HepG2 (cell line): ENCODE measurements at regions not wholly inside any gene's neighbourhood (a gene's known extent, or its start where the extent isn't known, plus 50 kb on each side); places are given as distances from the start of the nearest gene placed in this dataset.

Source experiments
- ATAC-seq: fragments of 200-7000 bp; cut with Tn5 transposase; 3 replicates; pipeline ENCODE4 v1.9.1; 2020; ENCODE audit warnings: mild to moderate bottlenecking, moderate library complexity
- BruUV-seq: library from RNA; stranded (reverse); fragments of 400-500 nt; replicated peaks from 2 replicates; lab custom pipeline; 2021; lab: Mats Ljungman, UMichigan
- CTCF ChIA-PET: fragments of 300-600 bp; formaldehyde crosslinking; extraction: SDS; loops from one replicate; lab custom pipeline; 2021; ENCODE audit warnings: low total read pairs, inconsistent platforms, low intra/inter-chr PET ratio; lab: Yijun Ruan, JAX
- POLR2A ChIA-PET: fragments of 350-600 bp; sonication (Branson Sonifier 250); formaldehyde crosslinking; loops from one replicate; lab custom pipeline; 2020; ENCODE audit warnings: antibody characterized with exemption, inconsistent platforms; lab: Yijun Ruan, JAX
- DNase-seq: peaks from one replicate; pipeline ENCODE4 v3.0.0-alpha.2; 2015; ENCODE audit warnings: low spot score
- FAIRE-seq: peaks from 3 replicates; lab custom pipeline; 2011; peaks lifted over from hg19 to GRCh38; lab: Jason Lieb, UNC
- H2AFZ ChIP-seq: one replicate; pipeline ENCODE4 v1.6.1; 2011; ENCODE audit warnings: low read length, inconsistent platforms
- H3K27ac ChIP-seq: fragments of 300-600 bp; 3 replicates; pipeline ENCODE4 v1.8.0; 2011; ENCODE audit warnings: mixed run types, mild to moderate bottlenecking, mixed read lengths, low read length, inconsistent platforms; ENCODE audit not compliant: insufficient read depth; ENCODE audit errors: extremely low read length
- H3K27me3 ChIP-seq, 2 experiments: fragments of 200-600 bp in 1 of 2; 2 replicates in 1 of 2; 3 replicates in 1 of 2; pipeline versions ENCODE4 v1.6.0 to v1.8.0; 2011; ENCODE audit warnings: low read length in 2 of 2, mild to moderate bottlenecking in 2 of 2, moderate library complexity in 2 of 2, inconsistent platforms in 1 of 2; ENCODE audit not compliant: insufficient read depth in 2 of 2, control insufficient read depth in 1 of 2
- H3K36me3 ChIP-seq, 2 experiments: fragments of 200-600 bp in 1 of 2; replicated peaks in 1 of 2; 2 replicates in 1 of 2; 3 replicates in 1 of 2; pipeline versions ENCODE4 v1.5.1 to v1.8.0; 2011; ENCODE audit warnings: low read length in 2 of 2, inconsistent platforms in 1 of 2; ENCODE audit not compliant: insufficient read depth in 2 of 2, control insufficient read depth in 1 of 2
- H3K4me1 ChIP-seq: 2 replicates; pipeline ENCODE4 v1.5.1; 2012; ENCODE audit warnings: low read length, inconsistent platforms; ENCODE audit not compliant: insufficient read depth
- H3K4me2 ChIP-seq: 2 replicates; pipeline ENCODE4 v1.6.0; 2011; ENCODE audit warnings: low read depth, low read length, inconsistent platforms
- H3K4me3 ChIP-seq, 3 experiments: fragments of 200-600 bp in 1 of 3; sonication (generic), shearing (Covaris generic) in 1 of 3; replicated peaks in 1 of 3; 2 replicates each; pipeline ENCODE4 v1.5.1; 2011 to 2016; ENCODE audit warnings: low read length in 3 of 3, inconsistent platforms in 2 of 3, low read depth in 2 of 3, mild to moderate bottlenecking in 2 of 3, control low read depth in 1 of 3, mixed read lengths in 1 of 3; ENCODE audit not compliant: insufficient read depth in 1 of 3
- H3K79me2 ChIP-seq: one replicate; pipeline ENCODE4 v1.6.1; 2011; ENCODE audit warnings: low read length, inconsistent platforms; ENCODE audit not compliant: insufficient read depth
- H3K9ac ChIP-seq: 2 replicates; pipeline ENCODE4 v1.6.0; 2011; ENCODE audit warnings: mild to moderate bottlenecking, low read depth, low read length, inconsistent platforms; ENCODE audit not compliant: insufficient read depth
- H3K9me3 ChIP-seq: 2 replicates; pipeline ENCODE4 v1.5.1; 2012; ENCODE audit warnings: mild to moderate bottlenecking, low read length
- H4K20me1 ChIP-seq: 2 replicates; pipeline ENCODE4 v1.6.0; 2011; ENCODE audit warnings: inconsistent platforms, mild to moderate bottlenecking, low read length, moderate library complexity; ENCODE audit not compliant: insufficient read depth
- ARID5B ChIP-seq: IDR thresholded peaks from 2 replicates; pipeline ENCODE4 v1.4.0; 2020; ENCODE audit warnings: mild to moderate bottlenecking, missing genetic modification reagents
- EP300 ChIP-seq, 3 experiments: sonication (generic) in 1 of 3; formaldehyde crosslinking in 1 of 3; IDR thresholded peaks; 2 replicates each; pipeline versions ENCODE4 v1.5.1 to v1.6.1; 2011 to 2020; ENCODE audit warnings: low read depth in 2 of 3, low read length in 2 of 3, borderline replicate concordance in 1 of 3, improper control_type of control experiment in 1 of 3, mild to moderate bottlenecking in 1 of 3, missing genetic modification reagents in 1 of 3, moderate library complexity in 1 of 3
- FIP1L1 ChIP-seq: fragments of 200-400 bp; formaldehyde crosslinking; IDR thresholded peaks from 2 replicates; pipeline ENCODE4 v1.6.1; 2018; ENCODE audit warnings: low read depth, mild to moderate bottlenecking, low read length, moderate library complexity, borderline replicate concordance; ENCODE audit not compliant: insufficient read depth
- FOXC1 ChIP-seq: sonication (generic); formaldehyde crosslinking; IDR thresholded peaks from 2 replicates; pipeline ENCODE4 v1.8.0; 2022; ENCODE audit warnings: mild to moderate bottlenecking, missing genetic modification reagents, borderline replicate concordance
- GTF3A ChIP-seq: sonication (generic); formaldehyde crosslinking; conservative IDR thresholded peaks from 2 replicates; pipeline ENCODE4 v1.4.0; 2020; ENCODE audit warnings: mild to moderate bottlenecking, missing genetic modification reagents
- HNF4A ChIP-seq: sonication (generic); formaldehyde crosslinking; IDR thresholded peaks from 2 replicates; pipeline ENCODE4 v1.4.0; 2020; ENCODE audit warnings: missing genetic modification reagents
- MAFG ChIP-seq: sonication (generic); formaldehyde crosslinking; IDR thresholded peaks from 2 replicates; pipeline ENCODE4 v1.5.1; 2020; ENCODE audit warnings: mild to moderate bottlenecking, missing genetic modification reagents
- MAFK ChIP-seq, 2 experiments: IDR thresholded peaks in 1 of 2; conservative IDR thresholded peaks in 1 of 2; 2 replicates each; pipeline ENCODE4 v1.6.1; 2011; ENCODE audit warnings: improper control_type of control experiment in 2 of 2, low read length in 2 of 2
- MBD4 ChIP-seq: IDR thresholded peaks from 2 replicates; pipeline ENCODE4 v1.6.1; 2012; ENCODE audit warnings: low read length, inconsistent platforms, borderline replicate concordance
- MTF2 ChIP-seq: sonication (generic); formaldehyde crosslinking; IDR thresholded peaks from 2 replicates; pipeline ENCODE4 v1.5.0; 2020; ENCODE audit warnings: missing genetic modification reagents, borderline replicate concordance
- NFE2 ChIP-seq: sonication (generic); formaldehyde crosslinking; IDR thresholded peaks from 2 replicates; pipeline ENCODE4 v1.4.0; 2020; ENCODE audit warnings: missing genetic modification reagents
- SCMH1 ChIP-seq: sonication (generic); formaldehyde crosslinking; IDR thresholded peaks from 2 replicates; pipeline ENCODE4 v1.9.0; 2021; ENCODE audit warnings: missing genetic modification reagents, mild to moderate bottlenecking, borderline replicate concordance
- TOPORS ChIP-seq: sonication (generic); formaldehyde crosslinking; IDR thresholded peaks from 2 replicates; pipeline ENCODE4 v1.8.0; 2023; ENCODE audit warnings: mild to moderate bottlenecking, missing genetic modification reagents
- YEATS2 ChIP-seq: sonication (generic); formaldehyde crosslinking; IDR thresholded peaks from 2 replicates; pipeline ENCODE4 v1.4.0; 2020; ENCODE audit warnings: missing genetic modification reagents, borderline replicate concordance
- ZKSCAN5 ChIP-seq: sonication (generic); formaldehyde crosslinking; IDR thresholded peaks from 2 replicates; pipeline ENCODE4 v1.5.1; 2020; ENCODE audit warnings: mild to moderate bottlenecking, missing genetic modification reagents
- ZNF891 ChIP-seq: sonication (generic); formaldehyde crosslinking; IDR thresholded peaks from 2 replicates; pipeline ENCODE4 v1.5.0; 2020; ENCODE audit warnings: mild to moderate bottlenecking, missing genetic modification reagents
- ZSCAN12 ChIP-seq: sonication (generic); formaldehyde crosslinking; IDR thresholded peaks from 2 replicates; pipeline ENCODE4 v1.9.0; 2021; ENCODE audit warnings: mild to moderate bottlenecking, missing genetic modification reagents
- WGBS: methylation state at CpG from one replicate; pipeline ENCODE4 v1.1.6; 2017; ENCODE audit warnings: low lambda C conversion rate; 5-methylcytosine and 5-hydroxymethylcytosine counted together
- in situ Hi-C: cut with HindIII; loops from 2 replicates; pipeline ENCODE4 v1.10.0; 2017; ENCODE audit warnings: low pct_unique_long_range_greater_than_20kb; ENCODE audit not compliant: extremely low pct_ligation_motif_present
- intact Hi-C: fragments of 100-400 bp; cut with micrococcal nuclease; formaldehyde crosslinking; loops from one replicate; pipeline ENCODE4 v1.10.0; 2022; ENCODE audit not compliant: unreplicated experiment

- no peak overlapping the region for H3K9ac ChIP-seq
- TF ChIP-seq EP300 (IDR thresholded peaks at IDR 0.05; ENCODE audit: low read depth in 2 of 2, low read length in 2 of 2), result no peak
- no peak for TF ChIP-seq EP300 (CRISPR knock-in tag; IDR thresholded peaks at IDR 0.05; ENCODE audit: borderline replicate concordance)
- TF ChIP-seq FIP1L1, result no peak
- TF ChIP-seq, all 625 proteins: peak for 0
- Histone ChIP-seq H3K36me3 (no peaks in the 10 kb centered on the region), H3K4me1 (no peaks in the 10 kb centered on the region), H3K27me3 (no peaks in the 10 kb centered on the region), H4K20me1 (no peaks in the 10 kb centered on the region), H3K4me2 (no peak overlapping the region), H3K27ac (no peak overlapping the region), H3K79me2 (no peaks in the 10 kb centered on the region), H3K9me3 (no peaks in the 10 kb centered on the region), H3K4me3 (no peak overlapping the region), H2AFZ (no peak overlapping the region)
- DNase-seq (no peak), ATAC-seq (no peak), FAIRE-seq (no peak)
- ChIA-PET CTCF (no interaction called here), POLR2A (no interaction called here)
- intact Hi-C loops, result no loop called here
- no TSS peak for BruUV-seq
- in situ Hi-C loops, result no loop called here
Measured at GRCh38 chrX:85591536-85591935, 212.1 kb upstream of the POF1B start.

GRCh38 chrX:85590638-85591037 is 211.2 kb upstream of the POF1B start:
- Histone ChIP-seq H3K9me3 (no peaks in the 10 kb centered on the region), H4K20me1 (no peaks in the 10 kb centered on the region), H3K27me3 (no peaks in the 10 kb centered on the region), H3K4me1 (no peaks in the 10 kb centered on the region), H3K4me2 (no peak overlapping the region), H3K27ac (no peak overlapping the region), H2AFZ (no peak overlapping the region), H3K36me3 (no peaks in the 10 kb centered on the region), H3K9ac (no peak overlapping the region), H3K79me2 (no peaks in the 10 kb centered on the region), H3K4me3 (no peak overlapping the region)
- DNase-seq, result no peak
- ChIA-PET CTCF (no interaction called here), POLR2A (no interaction called here)
- ATAC-seq, result no peak
- in situ Hi-C loops, result no loop called here
- no TSS peak for BruUV-seq
- 6% methylated on average over 2 of the region's 2 CpGs for WGBS
- intact Hi-C loops, result no loop called here
- no peak for FAIRE-seq
- TF ChIP-seq MTF2 (CRISPR knock-in tag) (no peak), ZNF891 (CRISPR knock-in tag) (no peak), GTF3A (no peak), ARID5B (CRISPR knock-in tag) (no peak), MAFK (conservative IDR thresholded peaks at IDR 0.05 in 1 of 2, IDR thresholded peaks at IDR 0.05 in 1 of 2; ENCODE audit: low read length in 2 of 2) (no peak), ZSCAN12 (CRISPR knock-in tag) (no peak), MAFG (no peak), SCMH1 (CRISPR knock-in tag) (no peak), NFE2 (CRISPR knock-in tag) (no peak), MBD4 (no peak), TOPORS (no peak), FOXC1 (CRISPR knock-in tag) (no peak), ZKSCAN5 (CRISPR knock-in tag) (no peak), YEATS2 (CRISPR knock-in tag) (no peak), HNF4A (CRISPR knock-in tag) (no peak)
